Esophagus muscularis mucosa (tissue), 4 donors: ENCODE measurements at regions not wholly inside any gene's neighbourhood (a gene's known extent, or its start where the extent isn't known, plus 50 kb on each side); places are given as distances from the start of the nearest gene placed in this dataset.

ENCODE experiments used
- DNase-seq: peaks from one replicate; pipeline ENCODE4 v3.0.0-alpha.2; 2017; ENCODE audit errors: extremely low spot score
- H3K27ac ChIP-seq, 4 donors: fragments of 200-600 bp; sonication (generic); replicated peaks in 1 of 4; 1 replicate in 3 of 4; 2 replicates in 1 of 4; pipeline ENCODE4 v1.5.1; 2016 to 2019; ENCODE audit warnings: mild to moderate bottlenecking in 1 of 4
- H3K27me3 ChIP-seq, 4 donors: fragments of 200-600 bp; sonication (generic); one replicate each; pipeline versions ENCODE4 v1.5.1 to v1.6.0; 2016 to 2019
- H3K36me3 ChIP-seq, 4 donors: fragments of 200-600 bp; sonication (generic); one replicate each; pipeline ENCODE4 v1.5.1; 2016 to 2019
- H3K4me1 ChIP-seq, 4 donors: fragments of 200-600 bp; sonication (generic); one replicate each; pipeline ENCODE4 v1.5.1; 2016 to 2019
- H3K4me3 ChIP-seq, 4 donors: fragments of 200-600 bp; sonication (generic); 1 replicate in 2 of 4; 2 replicates in 2 of 4; pipeline ENCODE4 v1.5.1; 2016 to 2019; ENCODE audit warnings: mild to moderate bottlenecking in 4 of 4, moderate library complexity in 1 of 4
- H3K9me3 ChIP-seq, 4 donors: fragments of 200-600 bp; sonication (generic); 1 replicate in 3 of 4; 2 replicates in 1 of 4; pipeline ENCODE4 v1.5.1; 2016 to 2019
- CTCF ChIP-seq, 3 experiments: fragments of 200-600 bp in 2 of 3; fragments of 450-650 bp in 1 of 3; sonication (generic) in 2 of 3; IDR thresholded peaks; one replicate each; pipeline ENCODE4 v1.5.1; 2017 to 2019; ENCODE audit warnings: antibody characterized with exemption in 3 of 3, mild to moderate bottlenecking in 2 of 3, moderate library complexity in 1 of 3
- EP300 ChIP-seq: sonication (generic); formaldehyde crosslinking; IDR thresholded peaks from one replicate; pipeline ENCODE4 v1.6.1; 2017; ENCODE audit warnings: antibody characterized with exemption
- POLR2A ChIP-seq: fragments of 450-650 bp; IDR thresholded peaks from one replicate; pipeline ENCODE4 v1.6.1; 2017; ENCODE audit warnings: antibody characterized with exemption, moderate library complexity, mild to moderate bottlenecking, low read depth
- POLR2AphosphoS5 ChIP-seq, 2 donors: sonication (generic); formaldehyde crosslinking; IDR thresholded peaks; one replicate each; pipeline ENCODE4 v1.6.1; 2017; ENCODE audit warnings: antibody characterized with exemption in 2 of 2
- WGBS: methylation state at CpG from one replicate; pipeline ENCODE4 v1.1.5; 2018; 5-methylcytosine and 5-hydroxymethylcytosine counted together
- intact Hi-C: fragments of 100-400 bp; cut with DNase I; formaldehyde crosslinking; loops from one replicate; pipeline ENCODE4 v1.15.1; 2023

- Histone ChIP-seq H3K4me3 (no peak overlapping the region), H3K36me3 (no peaks in the 10 kb centered on the region), H3K27ac (no peak overlapping the region), H3K4me1 (peaks cover 0 to 6% (median 3%) of the 10 kb centered on the region in 4 donors), H3K27me3 (no peaks in the 10 kb centered on the region), H3K9me3 (no peaks in the 10 kb centered on the region)
- 74% methylated on average over 2 of the region's 2 CpGs for WGBS
- DNase-seq = no peak
- no peak for TF ChIP-seq CTCF (IDR thresholded peaks at IDR 0.05)
- no peak for TF ChIP-seq POLR2A
- TF ChIP-seq EP300 = no peak
- TF ChIP-seq POLR2AphosphoS5 (IDR thresholded peaks at IDR 0.05) = no peak
- intact Hi-C loops = no loop called here
Observed at GRCh38 chr12:98053202-98053601, 462.2 kb upstream of the TMPO start.

GRCh38 chr12:98057701-98058100 lies 457.7 kb upstream of the TMPO start:
- no peak for TF ChIP-seq CTCF (IDR thresholded peaks at IDR 0.05)
- no peak for TF ChIP-seq EP300
- no peak for TF ChIP-seq POLR2AphosphoS5 (IDR thresholded peaks at IDR 0.05)
- TF ChIP-seq POLR2A = no peak
- DNase-seq = no peak
- intact Hi-C loops = no loop called here
- WGBS = 89% methylated on average over 1 of the region's 1 CpG
- Histone ChIP-seq H3K4me1 (peaks cover 0 to 28% (median 13%) of the 10 kb centered on the region in 4 donors), H3K9me3 (no peaks in the 10 kb centered on the region), H3K27ac (no peak overlapping the region), H3K4me3 (no peak overlapping the region), H3K27me3 (no peaks in the 10 kb centered on the region), H3K36me3 (no peaks in the 10 kb centered on the region)

GRCh38 chr12:98058213-98058612 lies 457.2 kb upstream of the TMPO start:
- Histone ChIP-seq H3K27ac (no peak overlapping the region), H3K4me3 (no peak overlapping the region), H3K4me1 (peaks cover 0 to 28% (median 13%) of the 10 kb centered on the region in 4 donors), H3K36me3 (no peaks in the 10 kb centered on the region), H3K27me3 (no peaks in the 10 kb centered on the region), H3K9me3 (no peaks in the 10 kb centered on the region)
- intact Hi-C loops = no loop called here
- DNase-seq = no peak
- WGBS = 96% methylated on average over 4 of the region's 4 CpGs
- TF ChIP-seq CTCF (IDR thresholded peaks at IDR 0.05) (no peak), POLR2A (no peak), POLR2AphosphoS5 (IDR thresholded peaks at IDR 0.05) (no peak), EP300 (no peak)

GRCh38 chr12:98058838-98059237 lies 456.6 kb upstream of the TMPO start:
- Histone ChIP-seq H3K36me3 (no peaks in the 10 kb centered on the region), H3K27ac (peak overlapping the region in 1 of 4 donors; percentile 58)
- 93% methylated on average over 3 of the region's 3 CpGs for WGBS

More at GRCh38 chr12:98058838-98059237, 456.6 kb upstream of the TMPO start:
- Histone ChIP-seq H3K9me3 (no peaks in the 10 kb centered on the region), H3K27me3 (no peaks in the 10 kb centered on the region), H3K4me3 (no peak overlapping the region), H3K4me1 (peaks cover 0 to 28% (median 13%) of the 10 kb centered on the region in 4 donors)
- intact Hi-C loops = no loop called here
- TF ChIP-seq EP300 = no peak
- TF ChIP-seq POLR2AphosphoS5 (IDR thresholded peaks at IDR 0.05) = no peak
- TF ChIP-seq POLR2A = no peak
- TF ChIP-seq CTCF (IDR thresholded peaks at IDR 0.05) = no peak
- no peak for DNase-seq
